ENCODE measurements at regions not wholly inside any gene's neighbourhood (a gene's known extent, or its start where the extent isn't known, plus 50 kb on each side); places are given as distances from the start of the nearest gene placed in this dataset.

GRCh38 chr21:26307640-26308039 is 137.1 kb upstream of the APP start:
- in situ Hi-C loops (cut with HindIII; ENCODE audit: low pct_unique_long_range_greater_than_20kb, low sequenced_read_pairs) = no loop called here
- Histone ChIP-seq H3K9me3 (ENCODE audit: control insufficient read depth, insufficient read depth, low read depth, low read length) (no peaks in the 10 kb centered on the region; the same call in 1 of the 2 replicates), H3K27me3 (ENCODE audit: control insufficient read depth, insufficient read depth, low read length) (no peaks in the 10 kb centered on the region), H3K36me3 (ENCODE audit: control insufficient read depth, insufficient read depth, low read length) (no peaks in the 10 kb centered on the region), H3K27ac (ENCODE audit: low read length) (no peak overlapping the region), H3K4me1 (ENCODE audit: control insufficient read depth, insufficient read depth, low read length) (no peaks in the 10 kb centered on the region), H3K4me3 (ENCODE audit: low read depth in 2 of 2, low read length in 2 of 2) (no peak overlapping the region)
- ChIA-PET POLR2A (no interaction called here), CTCF (no interaction called here)
- DNase-seq (ENCODE audit: low read depth, low spot score) (no peak), ATAC-seq (no peak)
- no TSS peak for BruUV-seq (replicated peaks)
- TF ChIP-seq CTCF (IDR thresholded peaks at IDR 0.05) (no peak), REST (IDR thresholded peaks at IDR 0.05; ENCODE audit: insufficient read depth in 1 of 2, low read depth in 2 of 2, low read length in 1 of 2) (no peak), SIN3A (IDR thresholded peaks at IDR 0.05; ENCODE audit: borderline replicate concordance, insufficient read depth, low read depth, low read length) (no peak), POLR2AphosphoS5 (IDR thresholded peaks at IDR 0.05; ENCODE audit: low read depth, low read length) (no peak), TCF7L2 (IDR thresholded peaks at IDR 0.05; ENCODE audit: low read depth, low read length) (no peak)
- intact Hi-C loops (cut with micrococcal nuclease; ENCODE audit: unreplicated experiment) = no loop called here

- ATAC-seq = no peak
- H3K27me3 ChIP-seq (ENCODE audit: control insufficient read depth, insufficient read depth, low read length) = no peaks in the 10 kb centered on the region
- DNase-seq (ENCODE audit: low read depth, low spot score) = no peak
- TF ChIP-seq CTCF (IDR thresholded peaks at IDR 0.05) (no peak), TCF7L2 (IDR thresholded peaks at IDR 0.05; ENCODE audit: low read depth, low read length) (no peak), SIN3A (IDR thresholded peaks at IDR 0.05; ENCODE audit: borderline replicate concordance, insufficient read depth, low read depth, low read length) (no peak), REST (IDR thresholded peaks at IDR 0.05; ENCODE audit: insufficient read depth in 1 of 2, low read depth in 2 of 2, low read length in 1 of 2) (no peak), POLR2AphosphoS5 (IDR thresholded peaks at IDR 0.05; ENCODE audit: low read depth, low read length) (no peak)
- H3K4me3 ChIP-seq (ENCODE audit: low read depth in 2 of 2, low read length in 2 of 2) = no peak overlapping the region
- ChIA-PET POLR2A (no interaction called here), CTCF (no interaction called here)
- no peaks in the 10 kb centered on the region for H3K4me1 ChIP-seq (ENCODE audit: control insufficient read depth, insufficient read depth, low read length)
- H3K36me3 ChIP-seq (ENCODE audit: control insufficient read depth, insufficient read depth, low read length) = no peaks in the 10 kb centered on the region
- in situ Hi-C loops (cut with HindIII; ENCODE audit: low pct_unique_long_range_greater_than_20kb, low sequenced_read_pairs) (no loop called here), intact Hi-C loops (cut with micrococcal nuclease; ENCODE audit: unreplicated experiment) (no loop called here)
- H3K27ac ChIP-seq (ENCODE audit: low read length) = no peak overlapping the region
- BruUV-seq (replicated peaks) = no TSS peak
- no peaks in the 10 kb centered on the region for H3K9me3 ChIP-seq (ENCODE audit: control insufficient read depth, insufficient read depth, low read depth, low read length)
Observed at GRCh38 chr21:26297851-26298250, 127.3 kb upstream of the APP start.

Measured in Panc1 (cell line).